CD4-positive, alpha-beta T cell (primary cell): ENCODE measurements at regions not wholly inside any gene's neighbourhood (a gene's known extent, or its start where the extent isn't known, plus 50 kb on each side); places are given as distances from the start of the nearest gene placed in this dataset.

ENCODE experiments used
- ATAC-seq: fragments of 200-7000 bp; cut with Tn5 transposase; one replicate; pipeline ENCODE4 v1.10.0; 2022; ENCODE audit warnings: mild to moderate bottlenecking; ENCODE audit not compliant: poor library complexity
- CTCF ChIA-PET: fragments of 350-600 bp; sonication (Branson Sonifier 250); formaldehyde crosslinking; loops from one replicate; lab custom pipeline; 2021; ENCODE audit warnings: antibody characterized with exemption, inconsistent platforms; lab: Charles Lee
- POLR2A ChIA-PET: fragments of 350-600 bp; sonication (Branson Sonifier 250); formaldehyde crosslinking; loops from one replicate; lab custom pipeline; 2021; ENCODE audit warnings: antibody characterized with exemption, inconsistent platforms; lab: Charles Lee
- DNase-seq, 14 experiments: peaks; one replicate each; pipeline ENCODE4 v3.0.0-alpha.2; 2013 to 2020; ENCODE audit warnings: mixed read lengths in 2 of 14
- H3K27ac ChIP-seq, 2 donors: one replicate each; pipeline versions ENCODE4 v1.5.1 to v1.7.0; 2013; ENCODE audit warnings: low read length in 2 of 2, low read depth in 1 of 2, mild to moderate bottlenecking in 1 of 2
- H3K27me3 ChIP-seq, 2 experiments: 1 replicate in 1 of 2; 2 replicates in 1 of 2; pipeline versions ENCODE4 v1.6.1 to v1.7.0; 2013; ENCODE audit warnings: low read length in 2 of 2, control low read depth in 1 of 2, mild to moderate bottlenecking in 1 of 2, moderate library complexity in 1 of 2; ENCODE audit not compliant: insufficient read depth in 2 of 2, control insufficient read depth in 1 of 2
- H3K36me3 ChIP-seq: one replicate; pipeline ENCODE4 v1.6.1; 2013; ENCODE audit warnings: low read length, control low read depth; ENCODE audit not compliant: insufficient read depth
- H3K4me1 ChIP-seq: one replicate; pipeline ENCODE4 v1.6.1; 2013; ENCODE audit warnings: low read length, control low read depth; ENCODE audit not compliant: insufficient read depth
- H3K4me3 ChIP-seq: one replicate; pipeline ENCODE4 v1.5.1; 2013; ENCODE audit warnings: mild to moderate bottlenecking, low read length, moderate library complexity
- H3K9me3 ChIP-seq, 2 experiments: 1 replicate in 1 of 2; 2 replicates in 1 of 2; pipeline versions ENCODE4 v1.6.1 to v1.7.0; 2013; ENCODE audit warnings: low read length in 2 of 2, mild to moderate bottlenecking in 2 of 2, control low read depth in 1 of 2, moderate library complexity in 1 of 2; ENCODE audit not compliant: control insufficient read depth in 1 of 2, insufficient read depth in 1 of 2
- H3K27ac Mint-ChIP-seq: one replicate; pipeline ENCODE4 v1.8.0; 2020; ENCODE audit warnings: mixed read lengths
- H3K27me3 Mint-ChIP-seq: one replicate; pipeline ENCODE4 v1.8.0; 2021; ENCODE audit warnings: mixed read lengths
- H3K36me3 Mint-ChIP-seq: one replicate; pipeline ENCODE4 v1.8.0; 2021; ENCODE audit warnings: low read depth, mixed read lengths
- H3K4me1 Mint-ChIP-seq: one replicate; pipeline ENCODE4 v1.8.0; 2021; ENCODE audit warnings: low read depth, mixed read lengths
- H3K4me3 Mint-ChIP-seq: one replicate; pipeline ENCODE4 v1.8.0; 2020; ENCODE audit warnings: mild to moderate bottlenecking, mixed read lengths
- H3K9me3 Mint-ChIP-seq: one replicate; pipeline ENCODE4 v1.8.0; 2020; ENCODE audit warnings: mixed read lengths
- CTCF ChIP-seq: fragments of 200-600 bp; IDR thresholded peaks from one replicate; pipeline ENCODE4 v1.8.0; 2022; ENCODE audit warnings: antibody characterized with exemption, mild to moderate bottlenecking
- intact Hi-C, 2 experiments: fragments of 100-400 bp; cut with DNase I in 1 of 2; cut with micrococcal nuclease in 1 of 2; formaldehyde crosslinking; loops; one replicate each; pipeline versions ENCODE4 v1.15.1 to v1.9.0; 2023 to 2025; cut with DNase I, micrococcal nuclease

- POLR2A ChIA-PET, result no interaction called here
- Histone ChIP-seq H3K4me3 (no peak overlapping the region), H3K9me3 (no peaks in the 10 kb centered on the region), H3K4me1 (no peaks in the 10 kb centered on the region), H3K36me3 (no peaks in the 10 kb centered on the region), H3K27ac (no peak overlapping the region), H3K27me3 (no peaks in the 10 kb centered on the region)
- ATAC-seq, result no peak
- H3K27me3 Mint-ChIP-seq, result peaks cover 11% of the 10 kb centered on the region
- no peak overlapping the region for H3K4me3 Mint-ChIP-seq
- intact Hi-C loops, result no loop called here
- no peaks in the 10 kb centered on the region for H3K9me3 Mint-ChIP-seq
- TF ChIP-seq CTCF, result no peak
- no peak overlapping the region for H3K27ac Mint-ChIP-seq
- no peaks in the 10 kb centered on the region for H3K36me3 Mint-ChIP-seq
- no peaks in the 10 kb centered on the region for H3K4me1 Mint-ChIP-seq
- CTCF ChIA-PET, result no interaction called here
- DNase-seq, result no peak
Measured at GRCh38 chr12:13552830-13553229, 356.3 kb downstream of the EMP1 start.

GRCh38 chr12:13547283-13547682 lies 350.8 kb downstream of the EMP1 start:
- CTCF ChIA-PET, result no interaction called here
- TF ChIP-seq CTCF, result no peak

GRCh38 chr12:13546231-13546630 lies 349.7 kb downstream of the EMP1 start:
- H3K9me3 ChIP-seq, result no peaks in the 10 kb centered on the region
- TF ChIP-seq CTCF, result no peak
- ATAC-seq (no peak), DNase-seq (no peak)
- H3K36me3 ChIP-seq, result no peaks in the 10 kb centered on the region
- H3K4me1 ChIP-seq, result no peaks in the 10 kb centered on the region
- ChIA-PET POLR2A (no interaction called here), CTCF (no interaction called here)
- Mint-ChIP-seq H3K27ac (no peak overlapping the region), H3K36me3 (no peaks in the 10 kb centered on the region), H3K4me1 (no peaks in the 10 kb centered on the region), H3K27me3 (peaks cover 14% of the 10 kb centered on the region), H3K9me3 (no peaks in the 10 kb centered on the region), H3K4me3 (no peak overlapping the region)
- H3K27me3 ChIP-seq, result no peaks in the 10 kb centered on the region
- intact Hi-C loops, result no loop called here
- no peak overlapping the region for H3K4me3 ChIP-seq
- H3K27ac ChIP-seq, result no peak overlapping the region

More at GRCh38 chr12:13547283-13547682, 350.8 kb downstream of the EMP1 start:
- no peaks in the 10 kb centered on the region for H3K36me3 Mint-ChIP-seq
- Histone ChIP-seq H3K27me3 (no peaks in the 10 kb centered on the region), H3K4me1 (no peaks in the 10 kb centered on the region), H3K9me3 (no peaks in the 10 kb centered on the region), H3K36me3 (no peaks in the 10 kb centered on the region), H3K4me3 (no peak overlapping the region), H3K27ac (no peak overlapping the region)
- H3K9me3 Mint-ChIP-seq, result no peaks in the 10 kb centered on the region
- no peaks in the 10 kb centered on the region for H3K4me1 Mint-ChIP-seq
- peaks cover 16% of the 10 kb centered on the region for H3K27me3 Mint-ChIP-seq
- no peak overlapping the region for H3K27ac Mint-ChIP-seq
- DNase-seq (no peak), ATAC-seq (no peak)
- POLR2A ChIA-PET, result no interaction called here
- H3K4me3 Mint-ChIP-seq, result no peak overlapping the region
- intact Hi-C loops, result no loop called here
